ENCODE measurements at regions not wholly inside any gene's neighbourhood (a gene's known extent, or its start where the extent isn't known, plus 50 kb on each side); places are given as distances from the start of the nearest gene placed in this dataset.
"Not testable (repeated sequence)": the region's sequence is repeated elsewhere in the genome, so short reads cannot be mapped to it uniquely, and the experiment has no call there.

GRCh38 chr13:80680786-80681366 is 339.9 kb upstream of the SPRY2 start:
- Histone ChIP-seq H3K27ac (replicated peaks) (no peak overlapping the region), H3K27me3 (ENCODE audit: insufficient read depth, poor library complexity, severe bottlenecking) (no peaks in the 10 kb centered on the region), H3K4me3 (replicated peaks; ENCODE audit: insufficient read depth, low read length) (no peak overlapping the region)
- TF ChIP-seq, protein P1, sequence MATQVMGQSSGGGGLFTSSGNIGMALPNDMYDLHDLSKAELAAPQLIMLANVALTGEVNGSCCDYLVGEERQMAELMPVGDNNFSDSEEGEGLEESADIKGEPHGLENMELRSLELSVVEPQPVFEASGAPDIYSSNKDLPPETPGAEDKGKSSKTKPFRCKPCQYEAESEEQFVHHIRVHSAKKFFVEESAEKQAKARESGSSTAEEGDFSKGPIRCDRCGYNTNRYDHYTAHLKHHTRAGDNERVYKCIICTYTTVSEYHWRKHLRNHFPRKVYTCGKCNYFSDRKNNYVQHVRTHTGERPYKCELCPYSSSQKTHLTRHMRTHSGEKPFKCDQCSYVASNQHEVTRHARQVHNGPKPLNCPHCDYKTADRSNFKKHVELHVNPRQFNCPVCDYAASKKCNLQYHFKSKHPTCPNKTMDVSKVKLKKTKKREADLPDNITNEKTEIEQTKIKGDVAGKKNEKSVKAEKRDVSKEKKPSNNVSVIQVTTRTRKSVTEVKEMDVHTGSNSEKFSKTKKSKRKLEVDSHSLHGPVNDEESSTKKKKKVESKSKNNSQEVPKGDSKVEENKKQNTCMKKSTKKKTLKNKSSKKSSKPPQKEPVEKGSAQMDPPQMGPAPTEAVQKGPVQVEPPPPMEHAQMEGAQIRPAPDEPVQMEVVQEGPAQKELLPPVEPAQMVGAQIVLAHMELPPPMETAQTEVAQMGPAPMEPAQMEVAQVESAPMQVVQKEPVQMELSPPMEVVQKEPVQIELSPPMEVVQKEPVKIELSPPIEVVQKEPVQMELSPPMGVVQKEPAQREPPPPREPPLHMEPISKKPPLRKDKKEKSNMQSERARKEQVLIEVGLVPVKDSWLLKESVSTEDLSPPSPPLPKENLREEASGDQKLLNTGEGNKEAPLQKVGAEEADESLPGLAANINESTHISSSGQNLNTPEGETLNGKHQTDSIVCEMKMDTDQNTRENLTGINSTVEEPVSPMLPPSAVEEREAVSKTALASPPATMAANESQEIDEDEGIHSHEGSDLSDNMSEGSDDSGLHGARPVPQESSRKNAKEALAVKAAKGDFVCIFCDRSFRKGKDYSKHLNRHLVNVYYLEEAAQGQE (IDR thresholded peaks at IDR 0.05; ENCODE audit: insufficient replicate concordance, low read depth), result no peak
- TF ChIP-seq CTCF (IDR thresholded peaks at IDR 0.05; ENCODE audit: insufficient read depth, low read length), result no peak
- TF ChIP-seq POLR2AphosphoS5 (IDR thresholded peaks at IDR 0.05; ENCODE audit: low read depth), result no peak
- no peak for TF ChIP-seq SPI1 (IDR thresholded peaks at IDR 0.05; ENCODE audit: borderline replicate concordance, low read depth)
- no peak for TF ChIP-seq GABPA (IDR thresholded peaks at IDR 0.05; ENCODE audit: low read depth)
- no peak for DNase-seq (ENCODE audit: low read depth in 1 of 2, low spot score in 1 of 2)

- no peak overlapping the region for H3K4me3 ChIP-seq (replicated peaks; ENCODE audit: insufficient read depth, low read length)
- DNase-seq (ENCODE audit: low read depth in 1 of 2, low spot score in 1 of 2), result no peak
- no peaks in the 10 kb centered on the region for H3K27me3 ChIP-seq (ENCODE audit: insufficient read depth, poor library complexity, severe bottlenecking)
- TF ChIP-seq POLR2AphosphoS5 (IDR thresholded peaks at IDR 0.05; ENCODE audit: low read depth), result no peak
- no peak for TF ChIP-seq GABPA (IDR thresholded peaks at IDR 0.05; ENCODE audit: low read depth)
- TF ChIP-seq SPI1 (IDR thresholded peaks at IDR 0.05; ENCODE audit: borderline replicate concordance, low read depth), result no peak
- no peak for TF ChIP-seq CTCF (IDR thresholded peaks at IDR 0.05; ENCODE audit: insufficient read depth, low read length)
- TF ChIP-seq, protein P1 (IDR thresholded peaks at IDR 0.05; ENCODE audit: insufficient replicate concordance, low read depth), result no peak
- no peak overlapping the region for H3K27ac ChIP-seq (replicated peaks)
These were observed 338.5 kb upstream of the SPRY2 start for GRCh38 chr13:80679423-80679822.

DNA sequence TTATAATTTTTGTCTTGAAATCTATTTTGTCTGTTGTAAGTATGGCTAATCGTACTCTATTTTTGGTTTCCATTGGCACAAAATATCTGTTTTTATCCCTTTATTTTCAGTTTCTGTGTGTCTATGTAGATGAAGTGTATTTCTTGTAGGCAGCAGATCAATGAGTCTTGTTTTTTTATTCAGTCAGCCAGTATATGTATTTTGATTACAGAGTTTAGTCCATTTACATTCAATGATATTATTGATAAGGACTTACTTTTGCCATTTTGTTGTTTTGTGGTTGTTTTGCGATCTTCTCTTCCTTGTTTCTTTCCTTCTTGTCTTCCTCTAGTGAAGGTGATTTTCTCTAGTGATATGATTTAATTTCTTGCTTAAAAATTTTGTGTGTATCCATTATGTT is 336.3 kb upstream of the SPRY2 start:
- H3K27ac ChIP-seq (replicated peaks), result no peak overlapping the region
- no peaks in the 10 kb centered on the region for H3K27me3 ChIP-seq (ENCODE audit: insufficient read depth, poor library complexity, severe bottlenecking)
- TF ChIP-seq GABPA (IDR thresholded peaks at IDR 0.05; ENCODE audit: low read depth) (no peak), POLR2AphosphoS5 (IDR thresholded peaks at IDR 0.05; ENCODE audit: low read depth) (no peak), CTCF (IDR thresholded peaks at IDR 0.05; ENCODE audit: insufficient read depth, low read length) (no peak), SPI1 (IDR thresholded peaks at IDR 0.05; ENCODE audit: borderline replicate concordance, low read depth) (no peak)
- TF ChIP-seq, protein P1 (IDR thresholded peaks at IDR 0.05; ENCODE audit: insufficient replicate concordance, low read depth), result no peak
- DNase-seq (ENCODE audit: low read depth in 1 of 2, low spot score in 1 of 2), result no peak
- no peak overlapping the region for H3K4me3 ChIP-seq (replicated peaks; ENCODE audit: insufficient read depth, low read length)

- not testable (repeated sequence) for H3K4me3 ChIP-seq (replicated peaks; ENCODE audit: insufficient read depth, low read length); H3K27me3 ChIP-seq (ENCODE audit: insufficient read depth, poor library complexity, severe bottlenecking); DNase-seq (ENCODE audit: low read depth in 1 of 2, low spot score in 1 of 2); H3K27ac ChIP-seq (replicated peaks)
These were observed 334.5 kb upstream of the SPRY2 start for GRCh38 chr13:80675442-80675841.

Data from HL-60 (cell line).